ENCODE measurements at regions not wholly inside any gene's neighbourhood (a gene's known extent, or its start where the extent isn't known, plus 50 kb on each side); places are given as distances from the start of the nearest gene placed in this dataset.

- peaks cover 0 to 2% (median 0%) of the 10 kb centered on the region in 5 experiments for H3K27me3 ChIP-seq (replicated peaks in 2 of 5; ENCODE audit: control insufficient read depth in 4 of 5, insufficient read depth in 5 of 5, low read length in 4 of 5)
- no peaks in the 10 kb centered on the region for H3K36me3 ChIP-seq (ENCODE audit: control insufficient read depth in 4 of 4, insufficient read depth in 4 of 4, low read length in 3 of 4)
- 86% methylated on average over 6 of the region's 6 CpGs for WGBS (ENCODE audit: insufficient coverage)
- ChIA-PET CTCF (interaction anchor here (0.7 to 5.3 kb wide), 23 partner anchors 10 to 770 kb away, joined by 3 to 83 read pairs (median 4); no protein-coding TSS in a partner anchor), POLR2A (interaction anchor here (0.5 kb wide), 1 partner anchor 51 kb away, joined by 3 read pairs; no protein-coding TSS in a partner anchor)
- no peak overlapping the region for H3K4me3 ChIP-seq (ENCODE audit: control insufficient read depth in 1 of 7, extremely low read depth in 1 of 7, insufficient read depth in 4 of 7, low read depth in 2 of 7, low read length in 6 of 7)
- H3K27ac ChIP-seq (ENCODE audit: insufficient read depth in 1 of 2, low read depth in 1 of 2, low read length in 2 of 2, poor library complexity in 1 of 2, severe bottlenecking in 2 of 2): no peak overlapping the region
- no peak for DNase-seq
- no peaks in the 10 kb centered on the region for H3K4me1 ChIP-seq (ENCODE audit: control extremely low read depth in 1 of 4, control insufficient read depth in 4 of 4, insufficient read depth in 4 of 4, low read length in 3 of 4)
- H3K9me3 ChIP-seq (ENCODE audit: control extremely low read depth in 1 of 5, control insufficient read depth in 4 of 5, insufficient read depth in 2 of 5, low read depth in 1 of 5, low read length in 4 of 5): no peaks in the 10 kb centered on the region
Observed at GRCh38 chr11:11020747-11021149, 162.9 kb upstream of the ZBED5 start.

GRCh38 chr11:11020219-11020726 is 162.4 kb upstream of the ZBED5 start:
- Histone ChIP-seq H3K4me3 (ENCODE audit: control insufficient read depth in 1 of 7, extremely low read depth in 1 of 7, insufficient read depth in 4 of 7, low read depth in 2 of 7, low read length in 6 of 7) (no peak overlapping the region), H3K9me3 (ENCODE audit: control extremely low read depth in 1 of 5, control insufficient read depth in 4 of 5, insufficient read depth in 2 of 5, low read depth in 1 of 5, low read length in 4 of 5) (no peaks in the 10 kb centered on the region), H3K27ac (ENCODE audit: insufficient read depth in 1 of 2, low read depth in 1 of 2, low read length in 2 of 2, poor library complexity in 1 of 2, severe bottlenecking in 2 of 2) (no peak overlapping the region), H3K36me3 (ENCODE audit: control insufficient read depth in 4 of 4, insufficient read depth in 4 of 4, low read length in 3 of 4) (no peaks in the 10 kb centered on the region), H3K4me1 (ENCODE audit: control extremely low read depth in 1 of 4, control insufficient read depth in 4 of 4, insufficient read depth in 4 of 4, low read length in 3 of 4) (no peaks in the 10 kb centered on the region), H3K27me3 (replicated peaks in 2 of 5; ENCODE audit: control insufficient read depth in 4 of 5, insufficient read depth in 5 of 5, low read length in 4 of 5) (peaks cover 0 to 2% (median 0%) of the 10 kb centered on the region in 5 experiments)
- CTCF ChIA-PET: interaction anchor here (0.9 to 5.3 kb wide), 13 partner anchors 9 to 768 kb away, joined by 3 to 83 read pairs (median 6); no protein-coding TSS in a partner anchor
- POLR2A ChIA-PET: interaction anchor here (0.5 kb wide), 1 partner anchor 51 kb away, joined by 3 read pairs; no protein-coding TSS in a partner anchor
- WGBS (ENCODE audit: insufficient coverage): 97% methylated on average over 11 of the region's 12 CpGs
- DNase-seq: no peak

GRCh38 chr11:11016943-11017342 is 159.1 kb upstream of the ZBED5 start:
- DNase-seq: no peak
- peaks cover 0 to 2% (median 0%) of the 10 kb centered on the region in 5 experiments for H3K27me3 ChIP-seq (replicated peaks in 2 of 5; ENCODE audit: control insufficient read depth in 4 of 5, insufficient read depth in 5 of 5, low read length in 4 of 5)
- no peaks in the 10 kb centered on the region for H3K4me1 ChIP-seq (ENCODE audit: control extremely low read depth in 1 of 4, control insufficient read depth in 4 of 4, insufficient read depth in 4 of 4, low read length in 3 of 4)
- no peaks in the 10 kb centered on the region for H3K9me3 ChIP-seq (ENCODE audit: control extremely low read depth in 1 of 5, control insufficient read depth in 4 of 5, insufficient read depth in 2 of 5, low read depth in 1 of 5, low read length in 4 of 5)
- no peak overlapping the region for H3K4me3 ChIP-seq (ENCODE audit: control insufficient read depth in 1 of 7, extremely low read depth in 1 of 7, insufficient read depth in 4 of 7, low read depth in 2 of 7, low read length in 6 of 7)
- ChIA-PET CTCF (interaction anchor here (1.2 to 5.3 kb wide), 4 partner anchors 11 to 224 kb away, joined by 3 to 83 read pairs (median 8); no protein-coding TSS in a partner anchor), POLR2A (no interaction called here)
- H3K27ac ChIP-seq (ENCODE audit: insufficient read depth in 1 of 2, low read depth in 1 of 2, low read length in 2 of 2, poor library complexity in 1 of 2, severe bottlenecking in 2 of 2): no peak overlapping the region
- H3K36me3 ChIP-seq (ENCODE audit: control insufficient read depth in 4 of 4, insufficient read depth in 4 of 4, low read length in 3 of 4): no peaks in the 10 kb centered on the region

GRCh38 chr11:11016068-11016467 is 158.2 kb upstream of the ZBED5 start:
- no peaks in the 10 kb centered on the region for H3K4me1 ChIP-seq (ENCODE audit: control extremely low read depth in 1 of 4, control insufficient read depth in 4 of 4, insufficient read depth in 4 of 4, low read length in 3 of 4)
- POLR2A ChIA-PET: no interaction called here
- no peak overlapping the region for H3K27ac ChIP-seq (ENCODE audit: insufficient read depth in 1 of 2, low read depth in 1 of 2, low read length in 2 of 2, poor library complexity in 1 of 2, severe bottlenecking in 2 of 2)
- H3K9me3 ChIP-seq (ENCODE audit: control extremely low read depth in 1 of 5, control insufficient read depth in 4 of 5, insufficient read depth in 2 of 5, low read depth in 1 of 5, low read length in 4 of 5): no peaks in the 10 kb centered on the region
- CTCF ChIA-PET: interaction anchor here (0.9 to 2.2 kb wide), 7 partner anchors 8 to 772 kb away, joined by 3 to 10 read pairs (median 4); no protein-coding TSS in a partner anchor
- no peaks in the 10 kb centered on the region for H3K36me3 ChIP-seq (ENCODE audit: control insufficient read depth in 4 of 4, insufficient read depth in 4 of 4, low read length in 3 of 4)
- no peaks in the 10 kb centered on the region for H3K27me3 ChIP-seq (replicated peaks in 2 of 5; ENCODE audit: control insufficient read depth in 4 of 5, insufficient read depth in 5 of 5, low read length in 4 of 5)
- no peak for DNase-seq
- no peak overlapping the region for H3K4me3 ChIP-seq (ENCODE audit: control insufficient read depth in 1 of 7, extremely low read depth in 1 of 7, insufficient read depth in 4 of 7, low read depth in 2 of 7, low read length in 6 of 7)
- 100% methylated on average over 1 of the region's 2 CpGs for WGBS (ENCODE audit: insufficient coverage)

- H3K4me1 ChIP-seq (ENCODE audit: control extremely low read depth in 1 of 4, control insufficient read depth in 4 of 4, insufficient read depth in 4 of 4, low read length in 3 of 4): no peaks in the 10 kb centered on the region
- DNase-seq: no peak
- ChIA-PET CTCF (interaction anchor here (0.9 to 2.5 kb wide), 4 partner anchors 11 to 92 kb away, joined by 3 to 9 read pairs (median 7); no protein-coding TSS in a partner anchor), POLR2A (no interaction called here)
- 93% methylated on average over 2 of the region's 5 CpGs for WGBS (ENCODE audit: insufficient coverage)
- no peak overlapping the region for H3K27ac ChIP-seq (ENCODE audit: insufficient read depth in 1 of 2, low read depth in 1 of 2, low read length in 2 of 2, poor library complexity in 1 of 2, severe bottlenecking in 2 of 2)
- peaks cover 0 to 3% (median 0%) of the 10 kb centered on the region in 5 experiments for H3K27me3 ChIP-seq (replicated peaks in 2 of 5; ENCODE audit: control insufficient read depth in 4 of 5, insufficient read depth in 5 of 5, low read length in 4 of 5)
- no peak overlapping the region for H3K4me3 ChIP-seq (ENCODE audit: control insufficient read depth in 1 of 7, extremely low read depth in 1 of 7, insufficient read depth in 4 of 7, low read depth in 2 of 7, low read length in 6 of 7)
- no peaks in the 10 kb centered on the region for H3K36me3 ChIP-seq (ENCODE audit: control insufficient read depth in 4 of 4, insufficient read depth in 4 of 4, low read length in 3 of 4)
- no peaks in the 10 kb centered on the region for H3K9me3 ChIP-seq (ENCODE audit: control extremely low read depth in 1 of 5, control insufficient read depth in 4 of 5, insufficient read depth in 2 of 5, low read depth in 1 of 5, low read length in 4 of 5)
Observed at GRCh38 chr11:11011617-11012016, 153.8 kb upstream of the ZBED5 start.

- CTCF ChIA-PET: interaction anchor here (0.6 to 2.5 kb wide), 15 partner anchors 8 to 218 kb away, joined by 3 to 9 read pairs (median 3); no protein-coding TSS in a partner anchor
- H3K4me3 ChIP-seq (ENCODE audit: control insufficient read depth in 1 of 7, extremely low read depth in 1 of 7, insufficient read depth in 4 of 7, low read depth in 2 of 7, low read length in 6 of 7): no peak overlapping the region
- 12% methylated on average over 7 of the region's 8 CpGs for WGBS (ENCODE audit: insufficient coverage)
- H3K27ac ChIP-seq (ENCODE audit: insufficient read depth in 1 of 2, low read depth in 1 of 2, low read length in 2 of 2, poor library complexity in 1 of 2, severe bottlenecking in 2 of 2): no peak overlapping the region
- DNase-seq: peak; percentile 37 to 73 (median 68)
- peaks cover 0 to 3% (median 2%) of the 10 kb centered on the region in 5 experiments for H3K27me3 ChIP-seq (replicated peaks in 2 of 5; ENCODE audit: control insufficient read depth in 4 of 5, insufficient read depth in 5 of 5, low read length in 4 of 5)
- peaks cover 0 to under 1% (median 0%) of the 10 kb centered on the region in 5 experiments for H3K9me3 ChIP-seq (ENCODE audit: control extremely low read depth in 1 of 5, control insufficient read depth in 4 of 5, insufficient read depth in 2 of 5, low read depth in 1 of 5, low read length in 4 of 5)
- no peaks in the 10 kb centered on the region for H3K4me1 ChIP-seq (ENCODE audit: control extremely low read depth in 1 of 4, control insufficient read depth in 4 of 4, insufficient read depth in 4 of 4, low read length in 3 of 4)
- no peaks in the 10 kb centered on the region for H3K36me3 ChIP-seq (ENCODE audit: control insufficient read depth in 4 of 4, insufficient read depth in 4 of 4, low read length in 3 of 4)
- POLR2A ChIA-PET: interaction anchor here (0.6 kb wide), 1 partner anchor 197 kb away, joined by 3 read pairs; no protein-coding TSS in a partner anchor
Observed at GRCh38 chr11:11010624-11011127, 152.8 kb upstream of the ZBED5 start.

- no peak overlapping the region for H3K4me3 ChIP-seq (ENCODE audit: control insufficient read depth in 1 of 7, extremely low read depth in 1 of 7, insufficient read depth in 4 of 7, low read depth in 2 of 7, low read length in 6 of 7)
- DNase-seq: no peak
- H3K36me3 ChIP-seq (ENCODE audit: control insufficient read depth in 4 of 4, insufficient read depth in 4 of 4, low read length in 3 of 4): no peaks in the 10 kb centered on the region
- H3K27me3 ChIP-seq (replicated peaks in 2 of 5; ENCODE audit: control insufficient read depth in 4 of 5, insufficient read depth in 5 of 5, low read length in 4 of 5): peaks cover 0 to 3% (median 2%) of the 10 kb centered on the region in 5 experiments
- no peaks in the 10 kb centered on the region for H3K4me1 ChIP-seq (ENCODE audit: control extremely low read depth in 1 of 4, control insufficient read depth in 4 of 4, insufficient read depth in 4 of 4, low read length in 3 of 4)
- WGBS (ENCODE audit: insufficient coverage): 63% methylated on average over 3 of the region's 4 CpGs
- H3K27ac ChIP-seq (ENCODE audit: insufficient read depth in 1 of 2, low read depth in 1 of 2, low read length in 2 of 2, poor library complexity in 1 of 2, severe bottlenecking in 2 of 2): no peak overlapping the region
- H3K9me3 ChIP-seq (ENCODE audit: control extremely low read depth in 1 of 5, control insufficient read depth in 4 of 5, insufficient read depth in 2 of 5, low read depth in 1 of 5, low read length in 4 of 5): peaks cover 0 to 3% (median 0%) of the 10 kb centered on the region in 5 experiments
- ChIA-PET CTCF (interaction anchor here (0.6 to 2.5 kb wide), 6 partner anchors 9 to 407 kb away, joined by 3 to 9 read pairs (median 4); no protein-coding TSS in a partner anchor), POLR2A (no interaction called here)
Observed at GRCh38 chr11:11009179-11009578, 151.3 kb upstream of the ZBED5 start.

Data from common myeloid progenitor, CD34-positive (primary cell).